HG03175 (cell line): ENCODE measurements at regions not wholly inside any gene's neighbourhood (a gene's known extent, or its start where the extent isn't known, plus 50 kb on each side); places are given as distances from the start of the nearest gene placed in this dataset.

ENCODE experiments used
- ATAC-seq: cut with Tn5 transposase; IDR thresholded peaks from one replicate; pipeline ENCODE4 v1.9.1; 2021; ENCODE audit warnings: mild to moderate bottlenecking, moderate library complexity; ENCODE audit not compliant: unreplicated experiment

GRCh38 chr3:43783987-43784639 lies 93.4 kb downstream of the ABHD5 start:
- no peak for ATAC-seq

GRCh38 chr3:43784640-43785011 lies 93.9 kb downstream of the ABHD5 start:
- ATAC-seq = no peak

- ATAC-seq = no peak
Measured at GRCh38 chr3:43785551-43785950, 94.8 kb downstream of the ABHD5 start.

- ATAC-seq = no peak
Measured at GRCh38 chr3:43786102-43786501, 95.4 kb downstream of the ABHD5 start.

GRCh38 chr3:43786526-43787305 lies 96.0 kb downstream of the ABHD5 start:
- ATAC-seq = no peak

- ATAC-seq = no peak
Measured at GRCh38 chr3:43787330-43787729, 96.6 kb downstream of the ABHD5 start.

- ATAC-seq = no peak
Measured at GRCh38 chr3:43789028-43789427, 98.3 kb downstream of the ABHD5 start.

GRCh38 chr3:43790060-43790459 lies 99.3 kb downstream of the ABHD5 start:
- ATAC-seq = no peak

GRCh38 chr3:43790476-43790875 lies 99.7 kb downstream of the ABHD5 start:
- no peak for ATAC-seq

- ATAC-seq = no peak
Measured at GRCh38 chr3:43791246-43791645, 100.5 kb downstream of the ABHD5 start.

GRCh38 chr3:43792904-43793303 lies 102.2 kb downstream of the ABHD5 start:
- no peak for ATAC-seq

GRCh38 chr3:43793648-43794372 lies 103.1 kb downstream of the ABHD5 start:
- ATAC-seq = no peak

- ATAC-seq = no peak
Measured at GRCh38 chr3:43794776-43795175, 104.0 kb downstream of the ABHD5 start.

GRCh38 chr3:43795491-43795890 lies 104.8 kb downstream of the ABHD5 start:
- no peak for ATAC-seq

- ATAC-seq = no peak
Measured at GRCh38 chr3:43796041-43796596, 105.4 kb downstream of the ABHD5 start.

- ATAC-seq = no peak
Measured at GRCh38 chr3:43797794-43798193, 107.1 kb downstream of the ABHD5 start.

- ATAC-seq = no peak
Measured at GRCh38 chr3:43810797-43811196, 120.1 kb downstream of the ABHD5 start.

- no peak for ATAC-seq
Measured at GRCh38 chr3:43814461-43814860, 123.7 kb downstream of the ABHD5 start.

- ATAC-seq = no peak
Measured at GRCh38 chr3:43816372-43816771, 125.6 kb downstream of the ABHD5 start.

GRCh38 chr3:43817064-43817463 lies 126.3 kb downstream of the ABHD5 start:
- no peak for ATAC-seq

- ATAC-seq = no peak
Measured at GRCh38 chr3:43817825-43818224, 127.1 kb downstream of the ABHD5 start.

- no peak for ATAC-seq
Measured at GRCh38 chr3:43818229-43818628, 127.5 kb downstream of the ABHD5 start.
